ENCODE measurements at regions not wholly inside any gene's neighbourhood (a gene's known extent, or its start where the extent isn't known, plus 50 kb on each side); places are given as distances from the start of the nearest gene placed in this dataset.

- no peak for TF ChIP-seq YY1 (IDR thresholded peaks at IDR 0.05; ENCODE audit: insufficient read depth, insufficient read length)
- no peak for TF ChIP-seq SUZ12 (IDR thresholded peaks at IDR 0.05; ENCODE audit: extremely low read depth, insufficient read depth, insufficient read length)
These were observed 53.8 kb upstream of the RAD23B start for GRCh38 chr9:107229241-107229741.
